ENCODE measurements at regions not wholly inside any gene's neighbourhood (a gene's known extent, or its start where the extent isn't known, plus 50 kb on each side); places are given as distances from the start of the nearest gene placed in this dataset.

- Histone ChIP-seq H3K4me3 (ENCODE audit: low read depth, low read length, poor library complexity, severe bottlenecking) (no peak overlapping the region), H3K4me1 (ENCODE audit: insufficient read depth, low read length, poor library complexity, severe bottlenecking) (peaks cover 5% of the 10 kb centered on the region), H3K36me3 (ENCODE audit: insufficient read depth, low read length, poor library complexity, severe bottlenecking) (no peaks in the 10 kb centered on the region), H3K9me3 (ENCODE audit: low read depth, low read length, poor library complexity, severe bottlenecking) (no peaks in the 10 kb centered on the region), H3K27ac (ENCODE audit: low read depth, low read length, poor library complexity, severe bottlenecking) (no peak overlapping the region), H3K27me3 (replicated peaks; ENCODE audit: insufficient read depth, low read depth, low read length, poor library complexity) (no peaks in the 10 kb centered on the region)
- ChIA-PET POLR2A (ENCODE audit: low non-redundant PET) (no interaction called here), CTCF (no interaction called here)
- BruUV-seq (replicated peaks), result no TSS peak
- intact Hi-C loops (cut with micrococcal nuclease; ENCODE audit: unreplicated experiment), result no loop called here
- TF ChIP-seq EZH2 (IDR thresholded peaks at IDR 0.05; ENCODE audit: borderline replicate concordance, low read depth, low read length, poor library complexity, severe bottlenecking) (no peak), CTCF (conservative IDR thresholded peaks at IDR 0.05; ENCODE audit: low read depth, low read length) (no peak)
- DNase-seq (ENCODE audit: low spot score), result no peak
Measured at GRCh38 chr17:70323269-70323668, 153.9 kb downstream of the KCNJ2 start.

- no peaks in the 10 kb centered on the region for H3K9me3 ChIP-seq (ENCODE audit: low read depth, low read length, poor library complexity, severe bottlenecking)
- intact Hi-C loops (cut with micrococcal nuclease; ENCODE audit: unreplicated experiment), result no loop called here
- no peak overlapping the region for H3K4me3 ChIP-seq (ENCODE audit: low read depth, low read length, poor library complexity, severe bottlenecking)
- no peak for DNase-seq (ENCODE audit: low spot score)
- peaks cover 5% of the 10 kb centered on the region for H3K4me1 ChIP-seq (ENCODE audit: insufficient read depth, low read length, poor library complexity, severe bottlenecking)
- BruUV-seq (replicated peaks), result no TSS peak
- TF ChIP-seq EZH2 (IDR thresholded peaks at IDR 0.05; ENCODE audit: borderline replicate concordance, low read depth, low read length, poor library complexity, severe bottlenecking) (no peak), CTCF (conservative IDR thresholded peaks at IDR 0.05; ENCODE audit: low read depth, low read length) (no peak)
- ChIA-PET POLR2A (ENCODE audit: low non-redundant PET) (interaction anchor here (0.6 kb wide), 1 partner anchor 20 kb away, joined by 4 read pairs; no protein-coding TSS in a partner anchor), CTCF (no interaction called here)
- H3K36me3 ChIP-seq (ENCODE audit: insufficient read depth, low read length, poor library complexity, severe bottlenecking), result no peaks in the 10 kb centered on the region
- no peaks in the 10 kb centered on the region for H3K27me3 ChIP-seq (replicated peaks; ENCODE audit: insufficient read depth, low read depth, low read length, poor library complexity)
- H3K27ac ChIP-seq (ENCODE audit: low read depth, low read length, poor library complexity, severe bottlenecking), result no peak overlapping the region
Measured at GRCh38 chr17:70324031-70324430, 154.7 kb downstream of the KCNJ2 start.

GRCh38 chr17:70327279-70327678 lies 157.9 kb downstream of the KCNJ2 start:
- ChIA-PET CTCF (no interaction called here), POLR2A (ENCODE audit: low non-redundant PET) (no interaction called here)
- Histone ChIP-seq H3K27me3 (replicated peaks; ENCODE audit: insufficient read depth, low read depth, low read length, poor library complexity) (no peaks in the 10 kb centered on the region), H3K4me1 (ENCODE audit: insufficient read depth, low read length, poor library complexity, severe bottlenecking) (no peaks in the 10 kb centered on the region), H3K27ac (ENCODE audit: low read depth, low read length, poor library complexity, severe bottlenecking) (no peak overlapping the region), H3K36me3 (ENCODE audit: insufficient read depth, low read length, poor library complexity, severe bottlenecking) (no peaks in the 10 kb centered on the region), H3K9me3 (ENCODE audit: low read depth, low read length, poor library complexity, severe bottlenecking) (no peaks in the 10 kb centered on the region), H3K4me3 (ENCODE audit: low read depth, low read length, poor library complexity, severe bottlenecking) (no peak overlapping the region)
- no peak for DNase-seq (ENCODE audit: low spot score)
- TF ChIP-seq EZH2 (IDR thresholded peaks at IDR 0.05; ENCODE audit: borderline replicate concordance, low read depth, low read length, poor library complexity, severe bottlenecking), result no peak
- TF ChIP-seq CTCF (conservative IDR thresholded peaks at IDR 0.05; ENCODE audit: low read depth, low read length), result no peak
- no TSS peak for BruUV-seq (replicated peaks)
- intact Hi-C loops (cut with micrococcal nuclease; ENCODE audit: unreplicated experiment), result no loop called here
